Pancreas (tissue), 10 donors: ENCODE measurements at regions not wholly inside any gene's neighbourhood (a gene's known extent, or its start where the extent isn't known, plus 50 kb on each side); places are given as distances from the start of the nearest gene placed in this dataset.
"Not testable (repeated sequence)": the region's sequence is repeated elsewhere in the genome, so short reads cannot be mapped to it uniquely, and the experiment has no call there.

ENCODE experiments used
- ATAC-seq, 4 donors: fragments of 200-7000 bp; cut with Tn5 transposase; one replicate each; pipeline versions ENCODE4 v1.8.0 to v1.9.1; 2020; ENCODE audit warnings: mild to moderate bottlenecking in 4 of 4, moderate library complexity in 4 of 4
- DNase-seq, 6 donors: peaks; one replicate each; pipeline ENCODE4 v3.0.0-alpha.2; 2020
- FAIRE-seq: peaks from 2 replicates; lab custom pipeline; 2012; peaks lifted over from hg19 to GRCh38; lab: Jason Lieb, UNC
- H3K27ac ChIP-seq, 4 donors: fragments of 200-600 bp; sonication (generic); 1 replicate in 3 of 4; 2 replicates in 1 of 4; pipeline versions ENCODE4 v1.5.0 to v1.8.0; 2020
- H3K27me3 ChIP-seq, 4 donors: fragments of 200-600 bp; one replicate each; pipeline ENCODE4 v1.8.0; 2021
- H3K36me3 ChIP-seq, 3 donors: fragments of 200-600 bp; sonication (generic) in 1 of 3; one replicate each; pipeline versions ENCODE4 v1.5.0 to v1.8.0; 2020 to 2021
- H3K4me1 ChIP-seq, 3 donors: fragments of 200-600 bp; one replicate each; pipeline ENCODE4 v1.8.0; 2021
- H3K4me3 ChIP-seq, 4 donors: fragments of 200-600 bp; sonication (generic) in 2 of 4; one replicate each; pipeline versions ENCODE4 v1.5.0 to v1.8.0; 2020 to 2021
- H3K9me3 ChIP-seq, 4 donors: fragments of 200-600 bp; one replicate each; pipeline ENCODE4 v1.8.0; 2021
- CTCF ChIP-seq, 4 donors: fragments of 200-600 bp; sonication (generic) in 3 of 4; IDR thresholded peaks; one replicate each; pipeline versions ENCODE4 v1.5.0 to v1.8.0; 2021; ENCODE audit warnings: antibody characterized with exemption in 4 of 4
- WGBS, 2 donors: extraction: QIAGEN DNeasy Blood & Tissue Kit; methylation state at CpG; one replicate each; pipeline ENCODE4 v1.1.7; 2013; 5-methylcytosine and 5-hydroxymethylcytosine counted together
- intact Hi-C, 3 donors: fragments of 100-400 bp; cut with DNase I; formaldehyde crosslinking; loops; one replicate each; pipeline versions ENCODE4 v1.11.1 to v1.14.2; 2022
- donor health status: healthy with polysubstance abuse.
- donor health status: DM: no; HTN: no; CAD: no; lungs with moderate emphysema.
- donor health status: DM: no; HTN: no; CAD: no.
- donor health status: control.
- donor health status: control.
- donor health status: Bipolar disorder and iron deficiency.
- donor health status: DM: yes; HTN: yes; CAD: no.
- donor health status: DM: no; HTN: no; CAD: no.
- donor health status: DM: no; HTN: no; CAD: no.
- donor health status: DM: yes; HTN: yes; CAD: no.

GRCh38 chr16:24653725-24654124, 75.7 kb upstream of the TNRC6A start:
- 88 to 90% methylated on average over 4 of the region's 4 CpGs for WGBS, 2 donors
- ATAC-seq (no peak), DNase-seq (no peak), FAIRE-seq (no peak)
- TF ChIP-seq CTCF (IDR thresholded peaks at IDR 0.05), result no peak
- Histone ChIP-seq H3K27ac (no peak overlapping the region), H3K27me3 (no peaks in the 10 kb centered on the region), H3K9me3 (no peaks in the 10 kb centered on the region), H3K36me3 (no peaks in the 10 kb centered on the region), H3K4me1 (no peaks in the 10 kb centered on the region), H3K4me3 (no peak overlapping the region)
- intact Hi-C loops, result no loop called here

GRCh38 chr16:24665942-24666341, 63.5 kb upstream of the TNRC6A start:
- ATAC-seq, H3K27ac ChIP-seq, H3K4me3 ChIP-seq, H3K36me3 ChIP-seq, H3K4me1 ChIP-seq, H3K27me3 ChIP-seq, intact Hi-C loops, DNase-seq, H3K9me3 ChIP-seq, FAIRE-seq: not testable (repeated sequence)
- WGBS, 2 donors, result 94 to 97% methylated on average over 5 of the region's 5 CpGs

GRCh38 chr16:24667244-24667764, 62.1 kb upstream of the TNRC6A start:
- Histone ChIP-seq H3K4me1 (no peaks in the 10 kb centered on the region), H3K4me3 (no peak overlapping the region), H3K27ac (no peak overlapping the region), H3K27me3 (no peaks in the 10 kb centered on the region), H3K9me3 (no peaks in the 10 kb centered on the region), H3K36me3 (no peaks in the 10 kb centered on the region)
- WGBS, 2 donors, result 82 to 85% methylated on average over 4 of the region's 4 CpGs
- FAIRE-seq, result no peak
- no peak for TF ChIP-seq CTCF (IDR thresholded peaks at IDR 0.05)
- no peak for ATAC-seq
- no peak for DNase-seq
- intact Hi-C loops, result no loop called here

- intact Hi-C loops, result no loop called here
- 59 to 67% methylated on average over 9 of the region's 9 CpGs for WGBS, 2 donors
- Histone ChIP-seq H3K9me3 (no peaks in the 10 kb centered on the region), H3K4me3 (no peak overlapping the region), H3K27ac (peak overlapping the region in 1 of 4 donors; percentile 9), H3K27me3 (no peaks in the 10 kb centered on the region), H3K36me3 (no peaks in the 10 kb centered on the region), H3K4me1 (no peaks in the 10 kb centered on the region)
- FAIRE-seq (no peak), ATAC-seq (peak; percentile 24 to 45 (median 36)), DNase-seq (no peak)
- TF ChIP-seq CTCF (IDR thresholded peaks at IDR 0.05), result no peak
These were observed 60.9 kb upstream of the TNRC6A start for GRCh38 chr16:24668481-24669061.

GRCh38 chr16:24670623-24671454, 58.6 kb upstream of the TNRC6A start:
- Histone ChIP-seq H3K27me3 (no peaks in the 10 kb centered on the region), H3K9me3 (no peaks in the 10 kb centered on the region), H3K4me3 (no peak overlapping the region), H3K4me1 (no peaks in the 10 kb centered on the region), H3K36me3 (no peaks in the 10 kb centered on the region), H3K27ac (peak overlapping the region in 1 of 4 donors; percentile 22)
- TF ChIP-seq CTCF (IDR thresholded peaks at IDR 0.05), result no peak
- WGBS, 2 donors, result 18 to 22% methylated on average over 22 of the region's 22 CpGs
- intact Hi-C loops, result no loop called here
- FAIRE-seq (no peak), DNase-seq (peak; percentile 23 to 60 (median 44)), ATAC-seq (peak; percentile 67 to 84 (median 77))
